Right ventricle myocardium superior (tissue), 1 donor: ENCODE measurements at regions not wholly inside any gene's neighbourhood (a gene's known extent, or its start where the extent isn't known, plus 50 kb on each side); places are given as distances from the start of the nearest gene placed in this dataset.
"Not testable (repeated sequence)": the region's sequence is repeated elsewhere in the genome, so short reads cannot be mapped to it uniquely, and the experiment has no call there.

Source experiments
- ATAC-seq: fragments of 200-7000 bp; cut with Tn5 transposase; one replicate; pipeline ENCODE4 v1.9.1; 2020; ENCODE audit warnings: mild to moderate bottlenecking; ENCODE audit not compliant: poor library complexity
- DNase-seq: peaks from one replicate; pipeline ENCODE4 v3.0.0-alpha.2; 2020
- intact Hi-C: fragments of 100-400 bp; cut with DNase I; formaldehyde crosslinking; loops from one replicate; pipeline ENCODE4 v1.11.2; 2022
- donor health status: DM: no; HTN: yes; CAD: no; lungs with severe emphysema.

GRCh38 chr2:142769761-142770160, 107.7 kb upstream of the KYNU start:
- DNase-seq (no peak), ATAC-seq (no peak)
- intact Hi-C loops: no loop called here

- intact Hi-C loops: no loop called here
- DNase-seq (no peak), ATAC-seq (no peak)
Measured at GRCh38 chr2:142767847-142768246, 109.6 kb upstream of the KYNU start.

- intact Hi-C loops: no loop called here
- no peak for DNase-seq
- no peak for ATAC-seq
Measured at GRCh38 chr2:142758973-142759372, 118.5 kb upstream of the KYNU start.

- ATAC-seq (no peak), DNase-seq (no peak)
- intact Hi-C loops: no loop called here
Measured at GRCh38 chr2:142757111-142757510, 120.4 kb upstream of the KYNU start.

GRCh38 chr2:142756430-142756829, 121.0 kb upstream of the KYNU start:
- no peak for ATAC-seq
- no peak for DNase-seq
- intact Hi-C loops: no loop called here

GRCh38 chr2:142755191-142755590, 122.3 kb upstream of the KYNU start:
- ATAC-seq (no peak), DNase-seq (no peak)
- intact Hi-C loops: no loop called here

- ATAC-seq (no peak), DNase-seq (no peak)
- intact Hi-C loops: no loop called here
Measured at GRCh38 chr2:142754182-142754581, 123.3 kb upstream of the KYNU start.

- DNase-seq: no peak
- intact Hi-C loops: no loop called here
- ATAC-seq: no peak
Measured at GRCh38 chr2:142750858-142751257, 126.6 kb upstream of the KYNU start.

- ATAC-seq (no peak), DNase-seq (no peak)
- intact Hi-C loops: no loop called here
Measured at GRCh38 chr2:142748559-142749099, 128.8 kb upstream of the KYNU start.

- no peak for ATAC-seq
- intact Hi-C loops: no loop called here
- no peak for DNase-seq
Measured at GRCh38 chr2:142745691-142746090, 131.8 kb upstream of the KYNU start.

GRCh38 chr2:142742371-142743214, 134.9 kb upstream of the KYNU start:
- DNase-seq: no peak
- no peak for ATAC-seq
- intact Hi-C loops: no loop called here

GRCh38 chr2:142741764-142742269, 135.6 kb upstream of the KYNU start:
- intact Hi-C loops: no loop called here
- DNase-seq: no peak
- ATAC-seq: no peak

GRCh38 chr2:142734770-142735169, 142.7 kb upstream of the KYNU start:
- ATAC-seq (no peak), DNase-seq (no peak)
- intact Hi-C loops: no loop called here

GRCh38 chr2:142734231-142734630, 143.2 kb upstream of the KYNU start:
- intact Hi-C loops: no loop called here
- no peak for DNase-seq
- no peak for ATAC-seq

- ATAC-seq, intact Hi-C loops, DNase-seq: not testable (repeated sequence)
Measured at GRCh38 chr2:142729814-142730213, 147.7 kb upstream of the KYNU start.

GRCh38 chr2:142727821-142728478, 149.5 kb upstream of the KYNU start:
- DNase-seq, intact Hi-C loops, ATAC-seq: not testable (repeated sequence)

- intact Hi-C loops: no loop called here
- no peak for ATAC-seq
Measured at GRCh38 chr2:142725386-142725785, 152.1 kb upstream of the KYNU start.

GRCh38 chr2:142724713-142725349, 152.6 kb upstream of the KYNU start:
- ATAC-seq (no peak), DNase-seq (no peak)
- intact Hi-C loops: no loop called here

More at GRCh38 chr2:142725386-142725785, 152.1 kb upstream of the KYNU start:
- no peak for DNase-seq

GRCh38 chr2:142724186-142724585, 153.3 kb upstream of the KYNU start:
- ATAC-seq: no peak
- no peak for DNase-seq
- intact Hi-C loops: no loop called here
